ENCODE measurements at regions not wholly inside any gene's neighbourhood (a gene's known extent, or its start where the extent isn't known, plus 50 kb on each side); places are given as distances from the start of the nearest gene placed in this dataset.

GRCh38 chr16:11423315-11424117 lies 78.3 kb downstream of the RMI2 start:
- intact Hi-C loops (cut with micrococcal nuclease; ENCODE audit: unreplicated experiment) (no loop called here), in situ Hi-C loops (cut with HindIII; ENCODE audit: extremely low pct_ligation_motif_present, low pct_unique_long_range_greater_than_20kb) (loop anchor here (25.0 kb wide), 1 partner anchor 89 kb away; no protein-coding TSS in a partner anchor)
- no peak overlapping the region for H2AFZ ChIP-seq (ENCODE audit: low read length)
- ChIA-PET POLR2A (no interaction called here), CTCF (ENCODE audit: low intra/inter-chr PET ratio, low total read pairs) (no interaction called here)
- H3K4me3 ChIP-seq (replicated peaks in 1 of 3; ENCODE audit: insufficient read depth in 1 of 3, low read depth in 2 of 3, low read length in 3 of 3) = no peak overlapping the region
- no peaks in the 10 kb centered on the region for H4K20me1 ChIP-seq (ENCODE audit: insufficient read depth, low read length)
- no peaks in the 10 kb centered on the region for H3K9me3 ChIP-seq (ENCODE audit: low read length)
- peaks cover 11 to 42% of the 10 kb centered on the region in 2 experiments; a peak in 4 of 5 replicates for H3K27me3 ChIP-seq (ENCODE audit: control insufficient read depth in 1 of 2, insufficient read depth in 2 of 2, low read length in 2 of 2)
- no peaks in the 10 kb centered on the region for H3K36me3 ChIP-seq (replicated peaks in 1 of 2; ENCODE audit: control insufficient read depth in 1 of 2, insufficient read depth in 2 of 2, low read length in 2 of 2)
- BruUV-seq (replicated peaks) = no TSS peak
- ATAC-seq = peak; percentile 50
- no peak for DNase-seq (ENCODE audit: low spot score)
- 34% methylated on average over 18 of the region's 24 CpGs for WGBS (ENCODE audit: low lambda C conversion rate)
- H3K4me2 ChIP-seq (ENCODE audit: low read depth, low read length) = no peak overlapping the region
- H3K27ac ChIP-seq (ENCODE audit: extremely low read length, insufficient read depth, low read length) = no peak overlapping the region
- TF ChIP-seq ZNF782 (CRISPR knock-in tag; IDR thresholded peaks at IDR 0.05; ENCODE audit: borderline replicate concordance) (no peak), ELF4 (CRISPR knock-in tag; IDR thresholded peaks at IDR 0.05; ENCODE audit: borderline replicate concordance) (no peak), SMC3 (IDR thresholded peaks at IDR 0.05; ENCODE audit: low read length) (no peak), ZNF687 (CRISPR knock-in tag; IDR thresholded peaks at IDR 0.05) (peak; percentile 20; the same call in 1 of the 2 replicates), HMG20A (CRISPR knock-in tag; IDR thresholded peaks at IDR 0.05; ENCODE audit: borderline replicate concordance) (no peak)
- FAIRE-seq = no peak
- peaks cover 14% of the 10 kb centered on the region for H3K4me1 ChIP-seq (ENCODE audit: insufficient read depth, low read length)
- no peak overlapping the region for H3K9ac ChIP-seq (ENCODE audit: insufficient read depth, low read depth, low read length)
- H3K79me2 ChIP-seq (ENCODE audit: insufficient read depth, low read length) = no peaks in the 10 kb centered on the region

Data from HepG2 (cell line).